OCI-LY3 (cell line): ENCODE measurements at regions not wholly inside any gene's neighbourhood (a gene's known extent, or its start where the extent isn't known, plus 50 kb on each side); places are given as distances from the start of the nearest gene placed in this dataset.

Source experiments
- H2AFZ ChIP-seq: fragments of 200-600, 300-600 bp; shearing (Covaris generic); 2 replicates; pipeline ENCODE4 v1.6.0; 2014; ENCODE audit warnings: antibody characterized with exemption, low read depth, low read length
- H3K27ac ChIP-seq: fragments of 200-600, 300-600 bp; sonication (generic); 2 replicates; pipeline ENCODE4 v1.5.1; 2014; ENCODE audit warnings: mild to moderate bottlenecking, low read length, moderate library complexity, mixed read lengths
- H3K27me3 ChIP-seq: fragments of 200-600, 300-600 bp; sonication (generic); 2 replicates; pipeline ENCODE4 v1.6.1; 2014; ENCODE audit warnings: low read depth, low read length, mixed read lengths
- H3K36me3 ChIP-seq: fragments of 200-600, 300-600 bp; sonication (generic); replicated peaks from 2 replicates; pipeline ENCODE3; 2014; ENCODE audit warnings: low read depth, low read length, mixed read lengths
- H3K4me1 ChIP-seq: fragments of 300-600, 200-600 bp; sonication (generic); 2 replicates; pipeline ENCODE4 v1.6.1; 2014; ENCODE audit warnings: low read length, mixed read lengths
- H3K4me2 ChIP-seq: fragments of 200-600, 300-600 bp; sonication (generic); 2 replicates; pipeline ENCODE4 v1.6.1; 2014; ENCODE audit warnings: low read length, mixed read lengths
- H3K4me3 ChIP-seq: fragments of 300-600, 200-600 bp; sonication (generic); 2 replicates; pipeline ENCODE4 v1.5.1; 2014; ENCODE audit warnings: antibody characterized with exemption, mild to moderate bottlenecking, low read length, moderate library complexity
- H3K79me2 ChIP-seq: fragments of 300-600, 200-600 bp; shearing (Covaris generic); 2 replicates; pipeline ENCODE4 v1.6.1; 2014; ENCODE audit warnings: mild to moderate bottlenecking, low read length, mixed read lengths
- H3K9ac ChIP-seq: fragments of 300-600, 200-600 bp; shearing (Covaris generic); 2 replicates; pipeline ENCODE4 v1.6.0; 2014; ENCODE audit warnings: mild to moderate bottlenecking, low read length, moderate library complexity
- H3K9me3 ChIP-seq: fragments of 200-600, 300-600 bp; shearing (Covaris generic); 2 replicates; pipeline ENCODE4 v1.6.1; 2014; ENCODE audit warnings: low read length, mixed read lengths; ENCODE audit not compliant: insufficient read depth
- H4K20me1 ChIP-seq: fragments of 200-600, 300-600 bp; sonication (generic); 2 replicates; pipeline ENCODE4 v1.6.1; 2016; ENCODE audit warnings: low read length, mixed read lengths; ENCODE audit not compliant: insufficient read depth
- CTCF ChIP-seq: fragments of 200-600, 300-600 bp; sonication (generic); IDR thresholded peaks from 2 replicates; pipeline ENCODE4 v1.5.1; 2014; ENCODE audit warnings: antibody characterized with exemption, low read length, low read depth
- EZH2phosphoT487 ChIP-seq: fragments of 200-600 bp; shearing (Covaris generic); IDR thresholded peaks from 2 replicates; pipeline ENCODE4 v1.6.1; 2018; ENCODE audit warnings: antibody characterized with exemption, mixed run types, low read depth

DNA sequence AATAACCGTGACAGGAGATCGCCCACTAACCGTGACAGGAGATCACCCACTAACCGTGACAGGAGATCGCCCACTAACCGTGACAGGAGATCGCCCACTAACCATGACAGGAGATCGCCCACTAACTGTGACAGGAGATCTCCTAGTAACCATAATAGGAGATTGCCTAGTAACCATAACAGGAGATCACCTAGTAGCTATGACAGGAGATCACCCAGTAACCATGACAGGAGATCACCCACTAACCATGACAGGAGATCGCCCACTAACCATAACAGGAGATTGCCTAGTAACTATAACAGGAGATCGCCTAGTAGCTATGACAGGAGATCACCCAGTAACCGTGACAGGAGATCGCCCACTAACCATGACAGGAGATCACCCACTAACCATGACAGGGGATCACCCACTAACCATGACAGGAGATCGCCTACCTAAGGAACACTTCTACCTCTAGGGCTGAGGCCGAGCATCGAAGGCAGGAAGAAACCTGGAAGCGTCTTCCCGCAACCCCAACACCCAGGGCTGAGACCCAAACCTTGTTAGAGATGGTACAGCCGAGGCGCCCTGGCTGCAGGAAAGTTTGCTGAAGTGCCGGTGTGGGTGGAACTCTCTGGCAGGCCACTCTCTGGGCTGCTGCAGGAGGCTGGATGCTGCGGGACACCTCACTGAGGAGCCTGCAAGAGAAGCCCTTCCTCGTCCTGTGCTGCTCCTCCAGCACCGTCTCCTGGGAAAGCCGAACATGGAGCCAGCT, 67.5 kb upstream of the THY1 start:
- H3K27ac ChIP-seq, result no peak overlapping the region
- H3K4me3 ChIP-seq, result no peak overlapping the region
- TF ChIP-seq CTCF, result no peak
- no peak for TF ChIP-seq EZH2phosphoT487
- H3K27me3 ChIP-seq, result no peaks in the 10 kb centered on the region
- no peak overlapping the region for H2AFZ ChIP-seq
- no peak overlapping the region for H3K4me2 ChIP-seq
- H3K79me2 ChIP-seq, result no peaks in the 10 kb centered on the region
- no peaks in the 10 kb centered on the region for H3K9me3 ChIP-seq
- H3K4me1 ChIP-seq, result peaks cover 10% of the 10 kb centered on the region
- H4K20me1 ChIP-seq, result no peaks in the 10 kb centered on the region
- no peaks in the 10 kb centered on the region for H3K36me3 ChIP-seq
- no peak overlapping the region for H3K9ac ChIP-seq

DNA sequence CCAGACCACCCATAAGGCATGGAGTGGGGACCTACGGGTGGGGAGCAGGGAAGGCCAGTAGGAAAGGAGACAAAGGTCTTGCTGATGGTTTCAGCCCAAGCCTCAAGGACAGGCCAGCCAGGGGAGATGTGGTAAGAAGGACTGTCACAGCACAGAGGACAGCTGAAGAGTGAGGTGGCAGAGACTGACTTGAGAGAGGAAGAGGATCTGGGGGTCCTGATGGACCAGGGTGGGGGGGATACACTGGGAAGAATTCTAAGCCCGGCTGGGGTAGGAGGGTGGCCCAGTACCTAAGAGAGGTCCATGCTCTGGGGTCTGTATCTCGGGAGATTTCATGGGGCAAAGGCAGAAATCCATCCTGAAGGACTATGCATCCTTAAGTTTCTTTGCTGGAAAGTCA, 66.1 kb upstream of the THY1 start:
- H3K36me3 ChIP-seq, result no peaks in the 10 kb centered on the region

DNA sequence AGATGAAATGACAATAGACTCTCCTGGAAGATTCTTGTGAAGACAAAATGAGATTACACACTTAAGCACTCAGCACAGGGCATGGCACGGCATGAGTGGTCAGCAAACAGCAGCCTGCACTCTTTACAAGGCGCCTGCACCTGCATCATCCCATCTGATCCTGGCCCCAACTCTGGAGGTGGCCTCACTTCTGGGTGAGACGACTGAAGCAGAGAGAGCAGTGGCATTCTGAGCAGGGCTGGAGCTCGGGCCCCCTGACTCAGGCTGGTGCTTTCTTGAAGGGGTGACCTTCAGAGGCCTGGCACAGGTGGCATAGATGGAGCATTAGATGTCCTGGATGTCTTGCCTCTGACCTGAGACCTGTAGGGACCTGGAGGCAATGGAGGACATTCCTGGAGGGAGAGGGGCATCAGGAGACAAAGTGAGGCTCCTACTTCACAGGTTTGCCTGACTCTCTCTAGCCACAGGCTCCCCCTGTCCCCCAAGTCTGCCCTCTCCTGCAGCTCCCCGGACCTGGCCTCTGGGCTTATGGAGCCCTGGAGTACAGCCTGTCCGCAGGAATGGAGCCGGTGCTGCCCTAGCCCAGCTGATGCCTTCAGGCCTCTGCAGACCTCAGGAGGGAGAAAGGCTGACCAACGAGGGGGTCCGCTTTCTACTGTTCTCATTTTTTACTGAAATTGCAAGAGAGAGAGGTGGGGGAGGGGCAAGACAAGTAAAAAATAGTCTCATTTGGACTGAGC, 65.5 kb upstream of the THY1 start:
- Histone ChIP-seq H4K20me1 (no peaks in the 10 kb centered on the region), H3K9me3 (no peaks in the 10 kb centered on the region), H3K4me2 (no peak overlapping the region), H3K79me2 (no peaks in the 10 kb centered on the region), H3K27ac (no peak overlapping the region), H3K36me3 (no peaks in the 10 kb centered on the region), H2AFZ (no peak overlapping the region), H3K27me3 (no peaks in the 10 kb centered on the region), H3K4me3 (no peak overlapping the region), H3K9ac (no peak overlapping the region), H3K4me1 (peaks cover 23% of the 10 kb centered on the region)
- TF ChIP-seq CTCF, result no peak
- TF ChIP-seq EZH2phosphoT487, result no peak

More for the DNA sequence above, 66.1 kb upstream of the THY1 start:
- no peaks in the 10 kb centered on the region for H3K27me3 ChIP-seq
- no peak overlapping the region for H3K9ac ChIP-seq
- H3K4me1 ChIP-seq, result peaks cover 23% of the 10 kb centered on the region
- H3K4me2 ChIP-seq, result no peak overlapping the region
- no peaks in the 10 kb centered on the region for H3K9me3 ChIP-seq
- H2AFZ ChIP-seq, result no peak overlapping the region
- H3K79me2 ChIP-seq, result no peaks in the 10 kb centered on the region
- H4K20me1 ChIP-seq, result no peaks in the 10 kb centered on the region
- H3K4me3 ChIP-seq, result no peak overlapping the region
- no peak for TF ChIP-seq CTCF
- TF ChIP-seq EZH2phosphoT487, result no peak
- H3K27ac ChIP-seq, result no peak overlapping the region

- no peak overlapping the region for H3K9ac ChIP-seq
- H3K9me3 ChIP-seq, result no peaks in the 10 kb centered on the region
- no peak overlapping the region for H3K4me2 ChIP-seq
- H4K20me1 ChIP-seq, result no peaks in the 10 kb centered on the region
- no peaks in the 10 kb centered on the region for H3K27me3 ChIP-seq
- peaks cover 25% of the 10 kb centered on the region for H3K4me1 ChIP-seq
- TF ChIP-seq CTCF (no peak), EZH2phosphoT487 (no peak)
- no peaks in the 10 kb centered on the region for H3K79me2 ChIP-seq
- no peak overlapping the region for H3K27ac ChIP-seq
- no peak overlapping the region for H2AFZ ChIP-seq
- no peaks in the 10 kb centered on the region for H3K36me3 ChIP-seq
- H3K4me3 ChIP-seq, result no peak overlapping the region
Observed at GRCh38 chr11:119486691-119487259, 63.8 kb upstream of the THY1 start.
